GM19025 (cell line): ENCODE measurements at regions not wholly inside any gene's neighbourhood (a gene's known extent, or its start where the extent isn't known, plus 50 kb on each side); places are given as distances from the start of the nearest gene placed in this dataset.
"Not testable (repeated sequence)": the region's sequence is repeated elsewhere in the genome, so short reads cannot be mapped to it uniquely, and the experiment has no call there.

Source experiments
- ATAC-seq: cut with Tn5 transposase; IDR thresholded peaks from one replicate; pipeline ENCODE4 v1.9.1; 2021; ENCODE audit warnings: mild to moderate bottlenecking, low read depth, moderate library complexity; ENCODE audit not compliant: unreplicated experiment

DNA sequence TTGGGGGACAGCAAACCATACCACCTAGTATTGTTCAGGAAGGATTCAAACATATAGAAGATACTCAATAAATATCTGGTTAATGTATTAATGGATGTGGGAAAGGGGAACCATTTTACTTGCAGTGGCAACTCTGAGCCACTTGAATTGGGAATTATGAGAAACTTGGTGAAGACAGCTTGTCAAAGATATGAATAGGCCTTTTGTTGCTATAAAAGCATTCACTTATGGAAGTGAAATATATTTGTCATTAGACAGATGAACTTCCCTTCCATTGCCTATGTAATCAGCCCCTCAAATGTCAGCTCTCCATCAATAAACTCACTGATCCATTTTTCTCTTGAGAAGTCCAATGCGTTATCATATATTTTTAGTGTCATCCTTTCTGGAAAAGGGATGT is 56.1 kb downstream of the GPR85 start:
- ATAC-seq = no peak

DNA sequence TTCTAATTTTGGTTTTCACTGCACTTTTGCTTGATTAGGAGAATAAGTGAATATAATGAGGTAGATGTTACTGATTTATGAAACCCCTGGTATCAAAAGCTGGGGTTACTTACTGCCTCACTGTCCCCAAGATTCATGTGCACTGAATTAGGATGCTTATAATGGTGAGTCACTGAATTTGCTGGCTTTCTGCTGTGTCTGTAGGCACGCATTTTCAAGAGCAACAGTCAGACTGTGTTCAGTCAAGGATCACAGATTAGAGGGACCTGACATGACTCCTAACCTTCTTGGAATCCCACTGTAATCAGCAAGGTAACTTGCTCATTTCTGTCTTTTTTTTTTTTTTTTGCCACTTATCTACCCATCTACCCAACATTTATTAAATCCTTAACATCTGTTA is 59.7 kb downstream of the GPR85 start:
- ATAC-seq = no peak

DNA sequence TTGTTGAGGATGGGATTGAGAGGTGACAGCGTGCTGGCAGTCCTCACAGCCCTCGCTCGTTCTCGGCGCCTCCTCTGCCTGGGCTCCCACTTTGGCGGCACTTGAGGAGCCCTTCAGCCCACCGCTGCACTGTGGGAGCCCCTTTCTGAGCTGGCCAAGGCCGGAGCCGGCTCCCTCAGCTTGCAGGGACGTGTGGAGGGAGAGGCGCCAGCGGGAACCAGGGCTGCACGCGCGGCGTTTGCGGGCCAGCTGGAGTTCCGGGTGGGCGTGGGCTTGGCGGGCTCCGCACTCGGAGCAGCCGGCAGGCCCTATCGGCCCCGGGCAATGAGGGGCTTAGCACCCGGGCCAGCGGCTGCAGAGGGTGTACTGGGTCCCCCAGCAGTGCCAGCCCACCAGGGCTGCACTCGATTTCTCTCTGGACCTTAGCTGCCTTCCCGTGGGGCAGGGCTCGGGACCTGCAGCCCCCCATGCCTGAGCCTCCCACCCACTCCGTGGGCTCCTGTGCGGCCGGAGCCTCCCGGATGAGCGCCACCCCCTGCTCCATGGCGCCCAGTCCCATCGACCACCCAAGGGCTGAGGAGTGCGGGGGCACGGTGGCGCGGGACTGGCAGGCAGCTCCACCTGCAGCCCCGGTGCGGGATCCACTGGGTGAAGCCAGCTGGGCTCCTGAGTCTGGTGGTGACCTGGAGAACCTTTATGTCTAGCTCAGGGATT is 69.3 kb downstream of the GPR85 start:
- not testable (repeated sequence) for ATAC-seq

DNA sequence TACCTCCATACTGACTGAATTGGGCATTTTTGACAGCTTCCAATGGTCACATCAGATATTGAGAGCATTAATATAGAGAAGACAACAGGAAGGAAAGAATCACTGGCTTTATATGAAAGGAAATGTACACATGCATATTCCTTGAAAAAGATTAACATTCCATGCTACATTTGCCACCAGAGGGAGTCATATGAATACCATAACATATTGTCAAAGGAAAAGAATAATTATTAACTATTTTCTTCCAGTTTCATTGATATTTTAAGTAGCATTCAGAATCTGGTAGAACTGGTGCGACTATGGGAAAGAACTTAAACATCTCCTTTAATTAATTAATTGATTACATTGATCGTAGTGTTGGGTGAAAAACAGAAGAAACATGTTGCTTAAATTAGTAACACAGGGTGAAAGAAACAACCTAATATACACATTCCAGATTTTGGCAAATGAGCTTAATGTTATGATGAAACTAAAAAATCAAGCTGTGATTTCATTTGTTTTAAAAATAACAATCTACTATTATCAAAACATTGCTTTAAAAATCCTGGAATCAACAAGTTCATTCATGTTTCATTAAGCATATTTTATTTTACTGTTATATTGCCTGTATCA is 71.5 kb downstream of the GPR85 start:
- ATAC-seq = no peak

- ATAC-seq = no peak
Observed at GRCh38 chr7:113013761-113014449, 72.7 kb downstream of the GPR85 start.

- not testable (repeated sequence) for ATAC-seq
Observed at GRCh38 chr7:113012862-113013261, 73.8 kb downstream of the GPR85 start.

DNA sequence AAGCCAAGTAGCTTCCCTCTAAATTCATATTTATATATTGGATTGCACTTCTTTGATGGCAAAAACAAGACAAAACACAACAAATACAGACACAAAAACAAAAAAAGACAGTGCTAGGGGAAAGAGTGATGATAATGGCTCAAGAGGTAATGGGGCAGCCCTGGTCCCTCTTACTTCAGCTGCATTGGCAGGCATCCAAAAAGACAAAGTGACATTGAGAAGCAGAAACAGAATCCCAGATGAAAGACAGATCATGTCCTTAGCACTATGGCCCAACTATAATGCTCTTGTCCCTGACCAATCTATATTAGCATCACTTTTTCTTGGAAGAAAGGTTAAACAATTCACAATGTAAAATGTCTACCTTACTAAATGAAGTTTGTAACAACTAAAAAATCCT is 76.2 kb downstream of the GPR85 start:
- ATAC-seq = no peak

GRCh38 chr7:113008755-113009154 is 77.9 kb downstream of the GPR85 start:
- no peak for ATAC-seq

DNA sequence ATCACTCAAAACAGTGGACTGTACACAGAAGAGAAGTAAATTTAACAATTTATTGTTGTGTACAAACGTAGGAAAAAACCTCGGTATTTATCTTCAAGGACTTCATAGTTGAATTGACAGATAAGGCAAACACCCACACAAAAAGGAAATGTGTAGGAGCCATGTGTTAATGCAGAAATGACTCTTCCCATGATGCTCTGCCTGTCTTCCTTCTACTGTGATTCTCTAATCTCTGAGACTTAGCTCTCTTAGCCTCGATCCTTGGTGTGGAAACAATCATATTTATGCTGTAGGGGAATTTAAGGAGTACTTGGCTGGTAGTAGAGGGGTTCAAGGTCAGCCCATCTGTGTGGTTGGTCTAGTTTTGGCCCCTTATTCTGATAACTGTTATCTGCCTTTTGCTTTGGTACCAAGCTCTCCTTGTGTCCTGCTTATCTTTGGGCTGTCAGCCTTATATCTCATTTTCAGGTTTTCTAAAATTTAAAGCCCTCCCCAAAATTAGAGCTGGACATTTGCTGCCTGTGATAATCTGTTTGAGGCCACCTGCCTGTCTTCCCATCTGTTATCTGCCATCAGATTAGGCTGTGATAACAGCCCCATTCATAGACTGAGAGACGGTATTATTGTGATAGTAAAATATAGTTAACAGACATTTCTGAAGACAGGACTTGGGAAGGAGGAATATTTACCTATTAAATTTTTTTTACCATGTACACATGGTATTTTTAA is 81.7 kb downstream of the GPR85 start:
- no peak for ATAC-seq

DNA sequence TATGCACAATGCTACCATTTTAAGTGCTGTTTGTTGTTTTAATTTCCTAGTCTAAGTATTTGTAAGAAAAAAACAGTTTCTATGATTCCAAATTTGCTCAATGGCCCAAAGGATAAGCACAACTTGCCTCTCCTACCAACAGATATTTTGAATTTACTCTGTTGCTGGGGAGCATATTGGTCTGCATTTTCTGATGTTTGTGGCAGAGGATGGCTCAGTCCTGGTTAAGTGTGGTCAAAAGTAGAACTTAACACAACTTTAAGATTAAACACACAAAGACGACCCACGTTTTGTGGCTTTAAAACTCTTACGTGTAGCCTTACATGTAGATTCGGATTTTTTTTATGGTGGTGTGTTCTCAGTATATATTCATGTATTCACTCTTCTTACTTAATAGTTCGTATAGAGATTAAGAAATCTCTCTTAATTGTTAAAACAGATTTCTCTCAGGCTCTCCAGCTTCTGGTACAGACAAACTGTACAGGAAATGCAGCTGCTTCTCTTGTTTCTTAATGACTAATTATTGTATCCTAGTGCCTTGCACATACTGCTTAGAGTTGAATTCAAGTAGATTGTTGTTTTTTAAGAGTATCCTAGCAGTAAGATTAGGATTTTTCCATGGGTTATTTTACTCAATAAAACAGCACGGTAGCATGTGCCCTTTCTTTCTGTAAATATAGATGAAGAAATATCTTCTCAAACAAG is 86.2 kb downstream of the GPR85 start:
- ATAC-seq = no peak

DNA sequence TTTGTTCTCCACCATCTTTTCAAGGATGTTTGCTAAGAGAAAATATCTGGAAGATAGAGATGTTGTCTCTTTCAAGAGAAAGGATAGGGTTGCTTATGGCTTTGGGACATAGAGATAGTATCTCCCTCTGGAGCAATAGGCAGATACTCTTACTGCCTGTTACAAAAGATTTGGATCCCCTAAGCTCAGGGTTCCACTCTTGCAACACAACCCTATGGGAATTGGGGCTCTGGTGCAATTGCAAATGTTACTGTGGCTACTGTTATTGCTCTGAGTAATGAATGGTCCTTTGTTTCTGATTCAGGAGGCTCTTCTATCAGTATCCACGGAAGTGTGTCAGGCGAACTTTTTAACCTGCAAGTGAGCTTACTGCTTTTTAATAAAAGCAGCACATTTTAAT is 88.8 kb downstream of the GPR85 start:
- ATAC-seq = no peak

DNA sequence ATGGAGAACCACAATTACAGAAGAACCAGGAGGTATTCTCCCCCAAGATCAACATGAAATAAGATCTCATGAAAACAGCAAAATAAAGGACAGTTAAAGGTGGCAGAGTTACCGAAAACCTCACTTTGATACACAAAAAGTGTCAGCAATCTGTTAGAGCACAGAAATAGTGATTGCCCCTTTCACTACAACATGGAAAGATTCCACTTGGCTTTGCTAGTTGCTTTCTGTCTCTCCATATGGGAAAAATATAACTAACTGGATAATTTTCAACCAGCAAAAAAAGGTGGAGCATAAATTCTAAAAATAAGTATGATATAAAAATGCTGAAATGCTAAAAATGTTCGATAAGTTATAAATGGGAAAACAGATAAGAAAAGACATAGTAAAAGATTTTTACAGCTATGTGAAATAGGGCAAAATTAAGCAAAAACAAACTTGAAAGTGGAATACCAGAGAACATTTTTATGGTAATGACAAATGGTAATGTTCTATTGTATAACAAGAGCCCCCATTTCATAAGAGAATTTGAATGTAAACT is 90.2 kb downstream of the GPR85 start:
- no peak for ATAC-seq

- ATAC-seq = no peak
Observed at GRCh38 chr7:112995059-112995824, 91.4 kb downstream of the GPR85 start.

DNA sequence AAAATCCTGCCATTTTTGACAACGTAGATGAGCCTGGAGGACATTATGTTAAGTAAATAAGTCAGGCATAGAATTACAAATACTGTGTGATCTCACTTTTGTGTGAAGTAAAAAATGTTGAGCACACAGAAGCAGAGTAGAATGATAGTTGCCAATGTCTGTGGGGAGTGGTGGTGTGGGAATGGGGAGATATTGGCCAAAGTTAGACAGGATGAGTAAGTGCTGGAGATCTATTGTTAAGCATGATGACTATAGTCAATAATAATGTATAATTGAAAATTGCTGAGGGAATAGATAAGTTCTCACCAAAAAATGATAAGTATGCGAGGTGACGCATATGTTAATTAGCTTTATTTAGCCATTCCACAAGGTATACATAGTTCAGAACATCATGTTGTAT is 92.0 kb downstream of the GPR85 start:
- no peak for ATAC-seq

DNA sequence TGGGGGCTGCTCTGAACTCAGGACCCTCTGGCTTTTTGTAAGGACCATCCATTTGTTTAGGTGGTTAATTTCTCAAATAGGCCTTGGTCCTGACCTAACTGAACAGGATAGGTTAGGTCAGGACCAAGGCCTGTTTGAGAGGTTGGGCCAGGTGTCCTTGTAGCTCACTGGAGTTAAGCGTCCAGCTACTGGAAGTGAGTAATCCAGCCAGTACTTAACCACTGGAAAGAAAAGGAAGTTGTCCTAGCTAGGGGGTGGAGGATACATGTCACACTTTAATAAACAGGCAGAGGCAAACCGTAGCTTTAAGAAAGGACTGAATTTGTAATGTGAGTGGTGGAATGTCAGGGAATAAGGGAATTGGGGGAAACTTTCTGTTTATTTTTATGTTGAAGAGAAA is 96.0 kb downstream of the GPR85 start:
- ATAC-seq = no peak

DNA sequence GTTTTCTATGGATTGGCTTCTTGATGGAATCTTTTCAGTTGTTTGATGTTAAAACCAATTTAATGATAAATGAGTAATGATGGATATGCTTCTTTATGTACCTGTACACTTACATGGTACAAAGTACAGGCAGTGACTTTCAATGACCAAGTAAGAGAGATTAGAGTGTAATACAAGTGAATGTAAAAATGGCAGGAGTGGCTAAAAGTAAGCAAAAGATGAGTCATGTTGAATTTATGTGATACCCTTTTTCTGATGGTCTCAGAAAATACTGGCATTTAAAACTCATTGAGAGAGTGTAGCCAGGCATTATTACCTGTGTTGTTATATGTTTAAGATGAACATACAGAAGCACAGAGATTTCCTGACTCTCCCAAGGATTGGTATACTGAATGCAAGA is 97.1 kb downstream of the GPR85 start:
- no peak for ATAC-seq

DNA sequence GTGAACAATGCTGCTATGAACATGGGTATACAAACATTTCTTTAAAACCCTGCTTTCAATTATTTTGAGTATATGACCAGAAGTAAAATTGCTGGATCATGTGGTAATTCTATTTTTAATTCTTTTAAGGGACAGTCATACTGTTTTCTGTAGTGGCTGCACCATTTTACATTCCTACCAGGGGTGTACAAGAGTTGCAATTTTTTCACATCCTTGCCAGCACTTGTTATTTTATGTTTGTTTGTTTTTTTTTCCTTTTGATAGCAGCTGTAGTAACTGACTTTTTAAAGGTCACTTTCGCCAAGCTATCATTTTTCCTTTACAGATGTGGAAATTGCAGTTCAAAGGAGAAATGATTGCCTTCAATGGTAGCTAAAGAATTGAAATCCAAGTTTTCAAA is 99.5 kb downstream of the GPR85 start:
- no peak for ATAC-seq

DNA sequence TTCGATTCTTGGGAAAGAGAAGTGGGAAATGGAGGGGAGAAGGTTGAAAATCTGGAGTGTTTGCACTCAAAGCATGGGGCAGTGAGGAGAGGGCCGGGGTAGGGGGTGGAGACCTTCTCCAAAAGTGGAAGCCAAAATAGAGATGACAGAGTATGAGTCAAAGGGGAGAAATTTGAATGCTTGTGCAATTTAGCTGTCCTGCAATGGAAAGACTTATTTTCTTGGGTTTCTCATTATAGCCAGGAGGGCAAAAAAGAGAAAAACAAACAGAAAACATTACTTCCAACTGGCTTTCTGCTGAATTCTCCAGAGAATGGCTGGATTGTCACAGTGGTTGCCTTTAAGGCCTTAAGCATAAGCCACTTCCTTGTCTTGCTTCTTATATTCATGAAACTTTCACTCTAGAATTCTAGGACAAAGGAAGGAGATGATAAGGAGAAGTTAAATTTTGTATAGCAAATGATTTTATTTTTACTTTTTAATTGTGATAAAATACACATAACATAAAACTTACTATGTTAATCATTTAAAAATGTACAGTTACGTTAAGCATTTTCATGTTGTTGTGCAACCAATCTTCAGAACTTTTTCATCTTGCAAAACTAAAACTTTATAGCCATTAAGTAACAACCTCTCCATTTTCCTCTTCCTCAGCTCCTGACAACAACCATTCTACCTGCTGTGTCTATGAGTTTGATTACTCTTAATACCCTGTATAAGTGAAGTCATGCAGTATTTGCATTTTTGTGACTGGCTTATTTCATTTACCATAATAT is 100.2 kb downstream of the GPR85 start:
- ATAC-seq = no peak
